OCI-LY7 (cell line): ENCODE measurements at regions not wholly inside any gene's neighbourhood (a gene's known extent, or its start where the extent isn't known, plus 50 kb on each side); places are given as distances from the start of the nearest gene placed in this dataset.

Experiments used
- BruUV-seq: library from RNA; stranded (reverse); fragments of 400-500 nt; replicated peaks from 2 replicates; lab custom pipeline; 2021; lab: Mats Ljungman, UMichigan
- CTCF ChIA-PET: fragments of 300-600 bp; sonication (Branson Sonifier 250); formaldehyde crosslinking; loops from one replicate; lab custom pipeline; 2022; ENCODE audit warnings: antibody characterized with exemption; ENCODE audit not compliant: unreplicated experiment; lab: Charles Lee
- POLR2A ChIA-PET: fragments of 300-600 bp; sonication (Branson Sonifier 250); formaldehyde crosslinking; loops from one replicate; lab custom pipeline; 2022; ENCODE audit warnings: antibody characterized with exemption; lab: Charles Lee
- DNase-seq: peaks from one replicate; pipeline ENCODE4 v3.0.0-alpha.2; 2015; ENCODE audit warnings: low spot score
- H2AFZ ChIP-seq: fragments of 200-600 bp; sonication (generic), shearing (Covaris generic); 2 replicates; pipeline ENCODE4 v1.6.1; 2014; ENCODE audit warnings: mild to moderate bottlenecking, antibody characterized with exemption, low read length, moderate library complexity
- H3K27ac ChIP-seq: fragments of 200-600 bp; sonication (generic); 2 replicates; pipeline ENCODE4 v1.5.1; 2014; ENCODE audit warnings: mixed run types, low read depth, mild to moderate bottlenecking, moderate library complexity, low read length, inconsistent platforms; ENCODE audit not compliant: poor library complexity, severe bottlenecking
- H3K36me3 ChIP-seq: fragments of 200-600 bp; sonication (generic); 2 replicates; pipeline ENCODE4 v1.6.1; 2014; ENCODE audit warnings: mild to moderate bottlenecking, antibody characterized with exemption, low read length, moderate library complexity, mixed read lengths; ENCODE audit not compliant: insufficient read depth
- H3K4me1 ChIP-seq: fragments of 200-600 bp; sonication (generic); 2 replicates; pipeline ENCODE4 v1.5.1; 2014; ENCODE audit warnings: mild to moderate bottlenecking, low read length; ENCODE audit not compliant: insufficient read depth, poor library complexity, severe bottlenecking
- H3K4me2 ChIP-seq: fragments of 200-600 bp; sonication (generic); 2 replicates; pipeline ENCODE4 v1.6.1; 2014; ENCODE audit warnings: mild to moderate bottlenecking, low read length
- H3K4me3 ChIP-seq: fragments of 200-600 bp; sonication (generic); 2 replicates; pipeline ENCODE4 v1.5.1; 2014; ENCODE audit warnings: mild to moderate bottlenecking, low read depth, low read length; ENCODE audit not compliant: poor library complexity, severe bottlenecking
- H3K79me2 ChIP-seq: fragments of 200-600 bp; sonication (generic); 2 replicates; pipeline ENCODE4 v1.6.1; 2016; ENCODE audit warnings: low read depth, mild to moderate bottlenecking, low read length, moderate library complexity, mixed read lengths; ENCODE audit not compliant: insufficient read depth
- H3K9me2 ChIP-seq: fragments of 200-600 bp; sonication (generic); 2 replicates; pipeline ENCODE4 v1.6.1; 2016; ENCODE audit warnings: mild to moderate bottlenecking, low read length, mixed read lengths; ENCODE audit not compliant: insufficient read depth
- H3K9me3 ChIP-seq: fragments of 200-600 bp; sonication (generic); 2 replicates; pipeline ENCODE4 v1.6.1; 2014; ENCODE audit warnings: mild to moderate bottlenecking, mixed run types, low read length, mixed read lengths
- H4K20me1 ChIP-seq: fragments of 200-600 bp; sonication (generic); 2 replicates; pipeline ENCODE4 v1.6.1; 2014; ENCODE audit warnings: mild to moderate bottlenecking, antibody characterized with exemption, low read length, moderate library complexity, mixed read lengths; ENCODE audit not compliant: insufficient read depth
- EZH2phosphoT487 ChIP-seq: fragments of 200-600 bp; sonication (generic); IDR thresholded peaks from 2 replicates; pipeline ENCODE4 v1.6.1; 2018; ENCODE audit warnings: low read depth, borderline replicate concordance, mild to moderate bottlenecking, mixed run types, antibody characterized with exemption, low read length, moderate library complexity, mixed read lengths
- intact Hi-C: fragments of 100-400 bp; cut with micrococcal nuclease; formaldehyde crosslinking; loops from one replicate; pipeline ENCODE4 v1.10.0; 2022; ENCODE audit not compliant: unreplicated experiment
- TF ChIP-seq, protein P1 (sequence below): fragments of 200-600 bp; sonication (generic); conservative IDR thresholded peaks from 2 replicates; pipeline ENCODE4 v1.5.1; 2014; ENCODE audit warnings: mild to moderate bottlenecking, antibody characterized with exemption, low read length, moderate library complexity, mixed read lengths

DNA sequence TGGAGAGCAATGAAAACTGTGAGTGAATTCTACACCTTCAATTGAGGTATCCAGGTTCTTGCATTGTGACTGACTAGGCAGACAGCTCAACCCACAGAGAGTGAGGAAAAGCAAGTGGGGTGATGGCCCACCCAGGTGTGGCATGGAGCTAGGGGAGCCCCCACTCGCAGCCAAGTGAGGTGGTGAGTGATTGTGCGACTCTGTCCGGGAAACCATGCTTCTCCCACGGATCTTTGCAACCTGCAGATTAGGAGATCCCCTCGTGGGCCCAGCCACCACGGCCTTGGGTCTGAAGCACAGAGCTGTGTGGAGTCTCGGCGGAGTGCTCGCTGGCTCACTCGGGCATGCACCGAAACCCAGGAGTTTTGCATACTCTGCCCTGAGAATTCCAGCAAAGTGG lies 120.1 kb downstream of the ALG10 start:
- TF ChIP-seq, protein P1, sequence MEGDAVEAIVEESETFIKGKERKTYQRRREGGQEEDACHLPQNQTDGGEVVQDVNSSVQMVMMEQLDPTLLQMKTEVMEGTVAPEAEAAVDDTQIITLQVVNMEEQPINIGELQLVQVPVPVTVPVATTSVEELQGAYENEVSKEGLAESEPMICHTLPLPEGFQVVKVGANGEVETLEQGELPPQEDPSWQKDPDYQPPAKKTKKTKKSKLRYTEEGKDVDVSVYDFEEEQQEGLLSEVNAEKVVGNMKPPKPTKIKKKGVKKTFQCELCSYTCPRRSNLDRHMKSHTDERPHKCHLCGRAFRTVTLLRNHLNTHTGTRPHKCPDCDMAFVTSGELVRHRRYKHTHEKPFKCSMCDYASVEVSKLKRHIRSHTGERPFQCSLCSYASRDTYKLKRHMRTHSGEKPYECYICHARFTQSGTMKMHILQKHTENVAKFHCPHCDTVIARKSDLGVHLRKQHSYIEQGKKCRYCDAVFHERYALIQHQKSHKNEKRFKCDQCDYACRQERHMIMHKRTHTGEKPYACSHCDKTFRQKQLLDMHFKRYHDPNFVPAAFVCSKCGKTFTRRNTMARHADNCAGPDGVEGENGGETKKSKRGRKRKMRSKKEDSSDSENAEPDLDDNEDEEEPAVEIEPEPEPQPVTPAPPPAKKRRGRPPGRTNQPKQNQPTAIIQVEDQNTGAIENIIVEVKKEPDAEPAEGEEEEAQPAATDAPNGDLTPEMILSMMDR: no peak
- TF ChIP-seq EZH2phosphoT487: no peak
- DNase-seq: no peak
- Histone ChIP-seq H3K4me1 (no peaks in the 10 kb centered on the region), H3K36me3 (no peaks in the 10 kb centered on the region), H3K4me2 (no peak overlapping the region), H3K9me3 (no peaks in the 10 kb centered on the region), H3K4me3 (no peak overlapping the region), H4K20me1 (no peaks in the 10 kb centered on the region), H3K79me2 (no peaks in the 10 kb centered on the region), H2AFZ (no peak overlapping the region), H3K27ac (no peak overlapping the region), H3K9me2 (no peaks in the 10 kb centered on the region)
- BruUV-seq: no TSS peak
- ChIA-PET POLR2A (no interaction called here), CTCF (no interaction called here)
- intact Hi-C loops: no loop called here

DNA sequence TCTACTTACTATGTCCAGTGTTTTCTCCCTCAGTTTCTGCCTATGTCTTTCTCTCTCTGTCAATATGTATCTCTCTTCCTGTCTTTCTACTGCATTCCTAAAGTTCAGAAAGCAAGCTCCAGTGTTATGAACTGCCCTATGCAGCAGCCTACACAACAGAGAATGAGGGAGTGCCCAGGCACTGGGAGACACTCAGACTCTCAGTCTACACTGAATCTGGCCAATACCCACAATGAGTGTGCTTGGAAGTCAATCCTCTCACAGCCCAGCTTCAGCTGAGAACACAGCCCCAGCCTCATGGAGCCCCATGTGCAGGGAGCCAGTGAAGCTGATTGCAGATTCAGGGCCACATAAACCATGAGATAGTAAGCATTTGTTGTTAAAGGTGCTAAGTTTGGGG lies 128.7 kb downstream of the ALG10 start:
- Histone ChIP-seq H3K4me1 (no peaks in the 10 kb centered on the region), H3K79me2 (no peaks in the 10 kb centered on the region), H3K36me3 (no peaks in the 10 kb centered on the region), H3K9me3 (no peaks in the 10 kb centered on the region), H3K4me2 (no peak overlapping the region), H4K20me1 (no peaks in the 10 kb centered on the region), H3K4me3 (no peak overlapping the region), H3K9me2 (no peaks in the 10 kb centered on the region), H2AFZ (no peak overlapping the region), H3K27ac (no peak overlapping the region)
- intact Hi-C loops: no loop called here
- TF ChIP-seq, protein P1: no peak
- no peak for TF ChIP-seq EZH2phosphoT487
- ChIA-PET POLR2A (interaction anchor here (0.6 kb wide), 1 partner anchor 16 kb away, joined by 3 read pairs; no protein-coding TSS in a partner anchor), CTCF (interaction anchor here (0.8 kb wide), 1 partner anchor 15 kb away, joined by 4 read pairs; no protein-coding TSS in a partner anchor)
- BruUV-seq: no TSS peak
- no peak for DNase-seq

DNA sequence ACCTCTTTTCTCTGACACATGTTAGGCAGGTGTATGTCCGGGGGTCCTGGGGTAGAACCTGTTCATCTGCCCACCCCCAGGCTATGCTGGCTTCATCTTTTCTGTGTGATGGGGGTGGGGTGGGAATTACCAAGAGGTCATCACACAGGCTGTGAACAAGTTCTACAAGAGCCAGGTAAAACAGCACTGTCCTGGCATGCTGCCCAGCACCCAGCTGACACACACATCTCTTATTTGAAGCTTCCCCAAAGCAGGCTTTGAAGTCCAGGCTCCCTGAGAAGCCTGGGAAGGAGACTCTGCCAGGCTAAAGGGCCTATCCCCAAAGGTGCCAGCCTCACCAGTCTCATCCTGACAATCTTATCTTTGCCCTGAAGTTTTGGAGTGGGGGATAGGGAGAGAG lies 141.1 kb downstream of the ALG10 start:
- Histone ChIP-seq H3K36me3 (no peaks in the 10 kb centered on the region), H2AFZ (no peak overlapping the region), H3K9me3 (no peaks in the 10 kb centered on the region), H3K9me2 (no peaks in the 10 kb centered on the region), H3K79me2 (no peaks in the 10 kb centered on the region), H4K20me1 (no peaks in the 10 kb centered on the region), H3K4me1 (no peaks in the 10 kb centered on the region), H3K27ac (no peak overlapping the region), H3K4me3 (no peak overlapping the region), H3K4me2 (no peak overlapping the region)
- intact Hi-C loops: no loop called here
- no peak for TF ChIP-seq EZH2phosphoT487
- TF ChIP-seq, protein P1: no peak
- no peak for DNase-seq
- POLR2A ChIA-PET: no interaction called here
- no TSS peak for BruUV-seq
- CTCF ChIA-PET: no interaction called here
